ENCODE measurements at regions not wholly inside any gene's neighbourhood (a gene's known extent, or its start where the extent isn't known, plus 50 kb on each side); places are given as distances from the start of the nearest gene placed in this dataset.

- Histone ChIP-seq H3F3A (ENCODE audit: control insufficient read depth, insufficient read depth) (no peaks in the 10 kb centered on the region), H3K4me3 (ENCODE audit: low read length) (no peak overlapping the region), H3K27me3 (ENCODE audit: control insufficient read depth, low read length) (no peaks in the 10 kb centered on the region), H3K4me1 (ENCODE audit: control insufficient read depth, low read length) (no peaks in the 10 kb centered on the region), H3K9me3 (ENCODE audit: control insufficient read depth, insufficient read depth, low read length) (no peaks in the 10 kb centered on the region), H3K36me3 (ENCODE audit: control insufficient read depth, low read length) (no peaks in the 10 kb centered on the region), H3K27ac (ENCODE audit: low read depth, low read length) (no peak overlapping the region), H3K79me2 (ENCODE audit: control insufficient read depth, low read length) (no peaks in the 10 kb centered on the region), H3K4me2 (ENCODE audit: low read length) (no peak overlapping the region), H4K20me1 (ENCODE audit: control insufficient read depth, insufficient read depth, low read depth, low read length) (no peaks in the 10 kb centered on the region), H3K9me2 (replicated peaks; ENCODE audit: control insufficient read depth, low read length) (no peaks in the 10 kb centered on the region)
- no peak for TF ChIP-seq EZH2phosphoT487 (IDR thresholded peaks at IDR 0.05; ENCODE audit: borderline replicate concordance, low read length)
- TF ChIP-seq CTCF (IDR thresholded peaks at IDR 0.05; ENCODE audit: low read depth, low read length, poor library complexity, severe bottlenecking), result no peak
Measured at GRCh38 chr9:86828631-86829030, 118.7 kb downstream of the GAS1 start.

DNA sequence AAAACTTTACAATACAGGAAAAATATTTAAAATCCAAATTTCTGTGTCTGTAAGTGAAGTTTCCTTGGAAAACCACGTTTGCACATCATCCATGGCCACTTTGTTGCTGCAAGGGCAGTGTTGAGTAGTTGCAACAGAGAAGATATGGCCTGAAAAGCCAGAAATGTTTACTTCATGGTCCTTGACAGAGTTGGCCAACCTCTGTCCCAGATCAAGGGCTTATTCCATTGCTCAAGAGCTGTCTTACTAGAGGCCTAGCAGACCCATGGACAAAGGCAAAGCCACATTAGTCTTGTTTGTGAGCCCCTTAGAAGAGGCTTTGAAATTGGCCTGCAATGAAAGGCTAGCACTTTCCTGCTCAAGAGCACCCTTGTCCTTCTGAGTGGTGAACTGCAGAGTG is 119.4 kb downstream of the GAS1 start:
- Histone ChIP-seq H3K79me2 (ENCODE audit: control insufficient read depth, low read length) (no peaks in the 10 kb centered on the region), H3K27ac (ENCODE audit: low read depth, low read length) (no peak overlapping the region), H3K36me3 (ENCODE audit: control insufficient read depth, low read length) (no peaks in the 10 kb centered on the region), H3K4me1 (ENCODE audit: control insufficient read depth, low read length) (no peaks in the 10 kb centered on the region), H3F3A (ENCODE audit: control insufficient read depth, insufficient read depth) (no peaks in the 10 kb centered on the region), H3K9me2 (replicated peaks; ENCODE audit: control insufficient read depth, low read length) (no peaks in the 10 kb centered on the region), H4K20me1 (ENCODE audit: control insufficient read depth, insufficient read depth, low read depth, low read length) (no peaks in the 10 kb centered on the region), H3K27me3 (ENCODE audit: control insufficient read depth, low read length) (no peaks in the 10 kb centered on the region), H3K4me2 (ENCODE audit: low read length) (no peak overlapping the region), H3K9me3 (ENCODE audit: control insufficient read depth, insufficient read depth, low read length) (no peaks in the 10 kb centered on the region), H3K4me3 (ENCODE audit: low read length) (no peak overlapping the region)
- TF ChIP-seq EZH2phosphoT487 (IDR thresholded peaks at IDR 0.05; ENCODE audit: borderline replicate concordance, low read length), result no peak
- TF ChIP-seq CTCF (IDR thresholded peaks at IDR 0.05; ENCODE audit: low read depth, low read length, poor library complexity, severe bottlenecking), result no peak

- no peak overlapping the region for H3K4me3 ChIP-seq (ENCODE audit: low read length)
- H3K9me3 ChIP-seq (ENCODE audit: control insufficient read depth, insufficient read depth, low read length), result no peaks in the 10 kb centered on the region
- H3K27ac ChIP-seq (ENCODE audit: low read depth, low read length), result no peak overlapping the region
- H3K79me2 ChIP-seq (ENCODE audit: control insufficient read depth, low read length), result no peaks in the 10 kb centered on the region
- H4K20me1 ChIP-seq (ENCODE audit: control insufficient read depth, insufficient read depth, low read depth, low read length), result no peaks in the 10 kb centered on the region
- no peak for TF ChIP-seq EZH2phosphoT487 (IDR thresholded peaks at IDR 0.05; ENCODE audit: borderline replicate concordance, low read length)
- TF ChIP-seq CTCF (IDR thresholded peaks at IDR 0.05; ENCODE audit: low read depth, low read length, poor library complexity, severe bottlenecking), result no peak
- no peaks in the 10 kb centered on the region for H3K36me3 ChIP-seq (ENCODE audit: control insufficient read depth, low read length)
- no peak overlapping the region for H3K4me2 ChIP-seq (ENCODE audit: low read length)
- no peaks in the 10 kb centered on the region for H3K4me1 ChIP-seq (ENCODE audit: control insufficient read depth, low read length)
- H3K27me3 ChIP-seq (ENCODE audit: control insufficient read depth, low read length), result no peaks in the 10 kb centered on the region
- H3K9me2 ChIP-seq (replicated peaks; ENCODE audit: control insufficient read depth, low read length), result no peaks in the 10 kb centered on the region
- H3F3A ChIP-seq (ENCODE audit: control insufficient read depth, insufficient read depth), result no peaks in the 10 kb centered on the region
Measured at GRCh38 chr9:86825299-86825698, 122.0 kb downstream of the GAS1 start.

Data from DOHH2 (cell line).